ENCODE measurements at regions not wholly inside any gene's neighbourhood (a gene's known extent, or its start where the extent isn't known, plus 50 kb on each side); places are given as distances from the start of the nearest gene placed in this dataset.

DNA sequence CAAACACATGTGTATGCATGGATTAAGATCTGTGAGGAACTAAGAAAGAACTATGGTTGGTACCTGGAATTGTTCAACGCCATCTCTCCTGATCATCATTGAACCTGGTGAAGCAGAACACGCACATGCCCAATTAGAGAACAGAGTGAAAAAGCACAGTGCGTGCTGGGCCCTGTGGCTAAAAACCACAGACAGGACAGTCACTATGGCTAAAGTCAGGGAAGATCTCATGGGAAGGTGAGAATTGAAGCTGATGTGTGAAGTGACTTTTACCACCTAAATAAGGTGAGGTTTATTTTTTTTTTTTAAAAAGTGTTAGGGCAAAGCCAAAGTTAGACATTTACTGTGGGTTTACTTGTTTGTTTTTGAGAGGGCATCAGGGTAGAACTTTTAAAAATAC is 215.0 kb downstream of the SLC38A4 start:
- peaks cover 2 to 11% of the 10 kb centered on the region in 2 experiments; a peak in 1 of 4 replicates for H3K4me1 ChIP-seq (ENCODE audit: control insufficient read depth in 1 of 2, insufficient read depth in 2 of 2, low read length in 2 of 2)
- H3K9ac ChIP-seq (ENCODE audit: low read length), result no peak overlapping the region
- H3K9me3 ChIP-seq (ENCODE audit: control insufficient read depth in 1 of 2, insufficient read depth in 1 of 2, low read depth in 1 of 2, low read length in 2 of 2), result no peaks in the 10 kb centered on the region
- H3K4me3 ChIP-seq (replicated peaks in 1 of 2; ENCODE audit: low read depth in 1 of 2, low read length in 2 of 2), result no peak overlapping the region
- H3K4me2 ChIP-seq (ENCODE audit: low read length), result no peak overlapping the region
- ChIA-PET CTCF (no interaction called here), POLR2A (no interaction called here), RAD21 (ENCODE audit: low non-redundant PET in 1 of 2, low total read pairs in 2 of 2, uncharacterized antibody in 2 of 2, unreplicated experiment in 2 of 2) (no interaction called here)
- no TSS peak for BruUV-seq (replicated peaks)
- no peaks in the 10 kb centered on the region for H3K79me2 ChIP-seq (ENCODE audit: insufficient read depth, low read length)
- no peaks in the 10 kb centered on the region for H3K9me2 ChIP-seq (ENCODE audit: insufficient read depth)
- H3K27ac ChIP-seq (ENCODE audit: low read depth, low read length), result no peak overlapping the region
- DNase-seq (ENCODE audit: low read depth, low spot score) (no peak), ATAC-seq (no peak)
- H3K27me3 ChIP-seq (ENCODE audit: insufficient read depth, low read length), result no peaks in the 10 kb centered on the region
- TF ChIP-seq SIN3A (IDR thresholded peaks at IDR 0.05; ENCODE audit: low read depth) (no peak), JUND (IDR thresholded peaks at IDR 0.05) (no peak), ZNF274 (IDR thresholded peaks at IDR 0.05; ENCODE audit: low read depth, low read length) (no peak), POLR2A (IDR thresholded peaks at IDR 0.05; ENCODE audit: borderline replicate concordance, extremely low read depth, insufficient read depth, insufficient read length) (no peak), REST (IDR thresholded peaks at IDR 0.05; ENCODE audit: low read depth) (no peak), EZH2 (IDR thresholded peaks at IDR 0.05) (no peak), EZH2phosphoT487 (IDR thresholded peaks at IDR 0.05; ENCODE audit: borderline replicate concordance) (no peak), CEBPB (IDR thresholded peaks at IDR 0.05; ENCODE audit: low read depth) (no peak), SP1 (IDR thresholded peaks at IDR 0.05; ENCODE audit: low read depth) (no peak), RAD21 (IDR thresholded peaks at IDR 0.05; ENCODE audit: low read depth) (no peak), CTCF (IDR thresholded peaks at IDR 0.05 in 2 of 3, conservative IDR thresholded peaks at IDR 0.05 in 1 of 3; ENCODE audit: borderline replicate concordance in 1 of 3, insufficient read depth in 1 of 3, low read depth in 2 of 3, low read length in 2 of 3) (no peak), ZFX (IDR thresholded peaks at IDR 0.05) (no peak), EGR1 (IDR thresholded peaks at IDR 0.05; ENCODE audit: low read depth) (no peak), ELF1 (IDR thresholded peaks at IDR 0.05; ENCODE audit: borderline replicate concordance, low read depth) (no peak), YY1 (IDR thresholded peaks at IDR 0.05; ENCODE audit: extremely low read depth, insufficient replicate concordance, low read depth, low read length) (no peak), POLR2AphosphoS5 (IDR thresholded peaks at IDR 0.05; ENCODE audit: low read depth, low read length) (no peak), SRF (IDR thresholded peaks at IDR 0.05; ENCODE audit: low read depth) (no peak)
- TF ChIP-seq, protein P1, sequence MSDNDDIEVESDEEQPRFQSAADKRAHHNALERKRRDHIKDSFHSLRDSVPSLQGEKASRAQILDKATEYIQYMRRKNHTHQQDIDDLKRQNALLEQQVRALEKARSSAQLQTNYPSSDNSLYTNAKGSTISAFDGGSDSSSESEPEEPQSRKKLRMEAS (IDR thresholded peaks at IDR 0.05), result no peak
- TF ChIP-seq, protein P2, sequence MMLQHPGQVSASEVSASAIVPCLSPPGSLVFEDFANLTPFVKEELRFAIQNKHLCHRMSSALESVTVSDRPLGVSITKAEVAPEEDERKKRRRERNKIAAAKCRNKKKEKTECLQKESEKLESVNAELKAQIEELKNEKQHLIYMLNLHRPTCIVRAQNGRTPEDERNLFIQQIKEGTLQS (IDR thresholded peaks at IDR 0.05), result no peak
- intact Hi-C loops (cut with micrococcal nuclease), result no loop called here
- H4K20me1 ChIP-seq (ENCODE audit: insufficient read depth), result no peaks in the 10 kb centered on the region
- H2AFZ ChIP-seq (ENCODE audit: low read depth, low read length, poor library complexity, severe bottlenecking), result no peak overlapping the region
- peaks cover 0 to 7% of the 10 kb centered on the region in 2 experiments; a peak in 1 of 4 replicates for H3K36me3 ChIP-seq (ENCODE audit: control insufficient read depth in 1 of 2, insufficient read depth in 2 of 2, low read length in 2 of 2)

Data from HCT116 (cell line).